Retinal pigment epithelial cell (primary cell): ENCODE measurements at regions not wholly inside any gene's neighbourhood (a gene's known extent, or its start where the extent isn't known, plus 50 kb on each side); places are given as distances from the start of the nearest gene placed in this dataset.

Experiments
- DNase-seq: peaks from one replicate; pipeline ENCODE4 v3.0.0-alpha.2; 2010; ENCODE audit warnings: low read depth
- H3K4me3 ChIP-seq: 2 replicates; pipeline ENCODE4 v1.5.1; 2011; ENCODE audit warnings: mild to moderate bottlenecking, low read length, control low read depth, moderate library complexity
- TF ChIP-seq, protein P1 (sequence below): conservative IDR thresholded peaks from 2 replicates; pipeline ENCODE4 v1.5.1; 2011; ENCODE audit warnings: low read depth, low read length, control low read depth, inconsistent platforms

DNA sequence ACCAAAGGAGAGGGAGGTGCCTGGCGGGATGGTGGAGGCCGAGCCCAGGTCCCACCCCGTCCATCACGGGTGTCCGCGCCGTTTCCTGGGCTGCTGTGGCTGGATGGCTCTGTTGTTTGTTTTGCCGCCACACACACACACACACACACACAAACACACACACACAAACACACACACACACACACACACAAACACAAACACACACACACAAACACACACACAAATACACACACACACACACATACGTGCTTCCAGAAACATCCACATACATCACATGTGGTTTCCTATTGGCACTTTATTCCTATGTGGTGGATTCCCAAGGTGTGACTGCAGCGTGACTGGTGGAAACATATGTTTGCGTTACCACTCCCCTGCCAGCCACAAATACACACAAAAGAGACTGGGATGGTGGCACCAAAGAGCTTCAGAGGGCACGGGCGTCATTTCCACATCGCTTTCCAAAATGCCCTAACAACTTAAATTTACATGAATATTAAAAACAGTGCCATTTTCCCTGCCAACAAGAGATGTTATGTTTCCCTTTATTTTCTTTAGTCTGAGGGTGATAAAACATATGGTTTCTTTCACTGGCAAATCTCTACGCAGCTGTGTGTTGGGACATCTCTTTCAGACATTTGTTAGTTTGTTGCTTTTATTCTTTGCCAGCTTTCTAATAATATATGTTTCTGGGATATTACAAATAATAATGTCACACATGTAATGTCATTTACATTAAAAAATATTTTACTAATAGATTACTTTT lies 356.8 kb downstream of the BRD1 start:
- TF ChIP-seq, protein P1, sequence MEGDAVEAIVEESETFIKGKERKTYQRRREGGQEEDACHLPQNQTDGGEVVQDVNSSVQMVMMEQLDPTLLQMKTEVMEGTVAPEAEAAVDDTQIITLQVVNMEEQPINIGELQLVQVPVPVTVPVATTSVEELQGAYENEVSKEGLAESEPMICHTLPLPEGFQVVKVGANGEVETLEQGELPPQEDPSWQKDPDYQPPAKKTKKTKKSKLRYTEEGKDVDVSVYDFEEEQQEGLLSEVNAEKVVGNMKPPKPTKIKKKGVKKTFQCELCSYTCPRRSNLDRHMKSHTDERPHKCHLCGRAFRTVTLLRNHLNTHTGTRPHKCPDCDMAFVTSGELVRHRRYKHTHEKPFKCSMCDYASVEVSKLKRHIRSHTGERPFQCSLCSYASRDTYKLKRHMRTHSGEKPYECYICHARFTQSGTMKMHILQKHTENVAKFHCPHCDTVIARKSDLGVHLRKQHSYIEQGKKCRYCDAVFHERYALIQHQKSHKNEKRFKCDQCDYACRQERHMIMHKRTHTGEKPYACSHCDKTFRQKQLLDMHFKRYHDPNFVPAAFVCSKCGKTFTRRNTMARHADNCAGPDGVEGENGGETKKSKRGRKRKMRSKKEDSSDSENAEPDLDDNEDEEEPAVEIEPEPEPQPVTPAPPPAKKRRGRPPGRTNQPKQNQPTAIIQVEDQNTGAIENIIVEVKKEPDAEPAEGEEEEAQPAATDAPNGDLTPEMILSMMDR, result no peak
- DNase-seq, result no peak
- no peak overlapping the region for H3K4me3 ChIP-seq

DNA sequence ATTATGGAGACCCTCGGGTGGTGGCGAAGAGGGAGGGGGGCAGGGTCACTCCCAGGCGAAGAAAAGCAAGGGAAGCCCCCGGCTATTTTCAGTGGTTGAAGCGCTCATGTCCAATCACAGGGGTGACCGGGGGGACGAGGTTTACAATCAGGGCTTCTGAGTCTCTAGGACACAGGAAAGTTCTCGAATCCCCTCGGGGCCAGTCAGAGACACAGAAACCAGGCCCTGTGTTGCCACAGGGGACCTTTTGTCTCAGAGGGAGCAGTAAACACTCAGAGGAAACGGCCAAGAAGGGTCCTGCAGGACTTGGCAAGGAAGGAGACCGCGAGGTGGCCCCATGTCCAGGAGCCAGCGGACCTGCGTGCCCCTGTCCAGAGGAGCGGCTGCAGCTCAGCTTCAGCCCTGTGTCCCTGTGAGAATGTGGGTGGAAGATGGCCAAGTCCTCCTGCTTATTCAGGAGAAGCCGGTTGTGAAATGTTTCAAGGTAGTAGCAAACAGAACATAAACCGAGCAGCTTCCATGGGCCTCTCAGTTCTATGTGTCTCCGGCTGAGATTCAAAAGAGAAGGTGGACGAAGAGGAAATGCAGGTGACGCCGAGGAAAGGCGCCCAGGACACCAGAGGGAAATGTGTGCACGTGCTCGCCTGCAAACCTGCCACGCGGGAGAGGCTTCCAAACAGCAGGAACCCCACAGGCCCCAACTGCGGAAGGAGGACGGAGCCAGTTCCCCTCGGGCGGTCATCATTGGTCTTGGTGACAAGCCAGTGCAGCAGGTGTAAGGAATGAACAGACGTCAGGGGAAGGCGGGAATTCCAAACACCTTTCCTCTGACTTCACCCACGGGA lies 357.6 kb downstream of the BRD1 start:
- H3K4me3 ChIP-seq, result no peak overlapping the region
- DNase-seq, result no peak
- TF ChIP-seq, protein P1, result no peak

DNA sequence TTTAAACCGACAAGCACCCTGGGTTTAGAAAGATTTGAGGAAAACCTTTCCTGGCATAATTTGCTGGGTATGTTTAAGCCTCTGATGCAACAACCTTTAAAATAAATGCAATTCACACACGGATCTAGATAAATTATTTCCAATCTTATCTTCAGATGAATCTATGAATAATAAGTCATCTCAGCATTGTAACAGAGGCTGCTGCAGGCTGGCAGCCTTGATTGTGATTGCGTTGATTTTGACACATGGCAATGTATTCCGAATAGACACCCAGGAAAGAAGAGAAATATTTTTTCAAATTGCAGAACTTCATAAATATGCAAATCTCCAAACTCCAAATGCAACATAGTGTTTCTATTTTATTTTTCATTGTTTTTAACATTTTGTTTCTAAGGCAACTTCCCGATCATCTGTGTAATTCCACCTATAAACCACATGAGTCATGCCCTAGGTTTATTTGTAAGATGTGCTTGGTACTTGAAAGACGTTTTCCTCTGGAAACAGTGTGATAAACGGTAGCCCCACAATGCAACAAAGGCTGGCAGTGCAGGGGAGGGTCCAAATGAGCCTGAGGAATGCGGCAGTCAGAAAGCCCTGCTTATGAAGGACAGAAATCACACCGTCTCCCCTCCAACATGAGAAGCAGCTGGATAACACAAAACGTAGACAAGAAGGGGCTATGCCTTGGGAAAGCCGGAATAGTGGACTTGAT lies 359.0 kb downstream of the BRD1 start:
- DNase-seq, result no peak
- H3K4me3 ChIP-seq, result no peak overlapping the region
- TF ChIP-seq, protein P1, result no peak

DNA sequence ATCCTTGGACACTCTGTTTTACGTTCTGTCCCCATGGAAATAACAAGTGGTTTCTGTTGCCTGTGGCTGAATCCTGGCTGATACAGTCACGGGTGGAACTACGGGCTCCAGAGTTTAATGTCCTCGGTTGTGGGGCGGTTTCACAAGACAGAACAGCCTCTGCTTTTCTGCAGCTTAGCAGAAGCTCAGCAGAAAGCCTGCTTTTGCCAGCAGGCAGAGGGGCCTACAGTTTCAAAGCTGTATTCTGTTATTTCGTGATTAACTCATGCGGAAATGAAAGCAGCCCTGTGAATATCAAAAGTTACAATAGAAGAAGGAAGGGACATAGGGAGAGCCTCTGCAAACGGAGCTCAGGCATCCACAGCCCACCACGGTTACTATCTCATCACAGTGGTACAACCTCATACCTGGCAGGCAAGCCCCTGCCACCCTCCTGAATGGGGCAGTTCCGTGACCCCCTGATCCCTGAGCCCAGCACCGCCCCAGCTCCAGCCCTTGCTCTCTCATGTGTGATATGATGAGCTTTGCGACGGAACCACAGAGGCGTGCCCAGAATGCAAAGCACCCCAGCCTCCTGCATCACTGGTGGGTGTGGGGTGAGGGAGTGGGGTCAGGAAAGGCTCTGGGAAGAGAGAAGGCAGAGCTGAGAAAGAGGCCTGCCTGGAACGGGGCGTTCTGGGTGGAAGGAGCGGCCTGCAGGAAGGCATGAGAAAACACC lies 360.6 kb downstream of the BRD1 start:
- H3K4me3 ChIP-seq, result no peak overlapping the region
- TF ChIP-seq, protein P1, result no peak
- no peak for DNase-seq

DNA sequence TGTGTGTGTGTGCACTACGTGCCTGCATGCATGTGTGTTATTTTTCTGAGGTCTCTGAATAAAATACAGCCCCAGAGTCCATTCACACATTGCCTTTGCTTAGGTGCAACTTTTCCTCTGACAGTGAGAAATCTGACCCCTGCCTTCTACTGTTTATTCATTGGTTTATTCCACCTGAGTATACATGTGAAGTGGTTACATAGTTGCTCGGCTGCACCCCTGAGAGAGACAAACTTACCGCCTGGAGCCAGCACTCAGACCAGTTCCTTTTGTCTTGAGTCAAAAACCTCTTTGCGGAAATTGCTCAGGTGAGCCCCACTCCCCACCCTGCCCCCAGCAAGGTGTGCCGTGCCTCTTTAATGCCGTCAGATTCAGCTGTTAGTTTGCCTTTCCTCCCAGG lies 363.6 kb downstream of the BRD1 start:
- no peak for DNase-seq
- H3K4me3 ChIP-seq, result no peak overlapping the region
- TF ChIP-seq, protein P1, result no peak

DNA sequence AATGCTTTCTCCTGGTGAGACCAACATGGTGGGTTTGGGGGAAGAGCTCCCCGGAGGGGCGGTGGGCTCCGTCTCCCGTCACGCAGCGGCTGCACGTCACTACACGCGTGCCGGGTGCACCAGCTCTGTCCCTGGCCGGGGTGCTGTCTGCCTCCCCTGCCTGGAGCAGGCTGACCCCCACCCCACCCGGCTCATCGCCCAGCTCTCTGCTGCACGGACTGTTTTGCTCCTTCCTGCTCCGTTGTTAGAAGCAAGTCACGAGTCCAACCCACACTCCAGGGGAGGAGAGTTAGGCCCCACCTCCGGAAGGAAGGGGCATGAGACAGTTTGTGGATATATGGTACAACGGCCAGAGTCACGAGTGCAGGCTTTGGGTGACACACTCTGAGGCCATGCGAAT lies 364.9 kb downstream of the BRD1 start:
- peak; percentile 2 for DNase-seq
- H3K4me3 ChIP-seq, result no peak overlapping the region
- TF ChIP-seq, protein P1, result no peak
